GM19328 (cell line): ENCODE measurements at regions not wholly inside any gene's neighbourhood (a gene's known extent, or its start where the extent isn't known, plus 50 kb on each side); places are given as distances from the start of the nearest gene placed in this dataset.

ENCODE experiments used
- ATAC-seq: cut with Tn5 transposase; IDR thresholded peaks from one replicate; pipeline ENCODE4 v1.9.1; 2021; ENCODE audit warnings: mild to moderate bottlenecking, moderate library complexity; ENCODE audit not compliant: unreplicated experiment

DNA sequence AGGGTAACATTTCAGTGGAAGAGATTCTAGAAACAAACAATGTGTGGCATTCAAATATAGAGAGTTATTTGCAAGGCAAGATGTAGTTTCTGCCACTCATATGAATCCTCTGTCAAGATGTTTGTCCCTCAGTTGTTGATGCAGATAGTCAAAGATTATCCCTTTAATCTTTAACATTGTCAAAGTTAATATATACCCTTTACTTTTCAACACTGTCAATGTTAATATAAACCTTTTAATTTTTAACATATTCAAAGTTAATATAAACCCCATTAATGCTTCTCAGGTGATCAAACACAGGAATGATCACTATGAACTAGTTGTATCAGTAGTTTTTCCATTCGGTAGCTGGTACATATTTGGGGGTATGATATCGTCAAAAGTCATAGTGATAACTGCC lies 51.9 kb upstream of the PICALM start:
- ATAC-seq, result no peak

DNA sequence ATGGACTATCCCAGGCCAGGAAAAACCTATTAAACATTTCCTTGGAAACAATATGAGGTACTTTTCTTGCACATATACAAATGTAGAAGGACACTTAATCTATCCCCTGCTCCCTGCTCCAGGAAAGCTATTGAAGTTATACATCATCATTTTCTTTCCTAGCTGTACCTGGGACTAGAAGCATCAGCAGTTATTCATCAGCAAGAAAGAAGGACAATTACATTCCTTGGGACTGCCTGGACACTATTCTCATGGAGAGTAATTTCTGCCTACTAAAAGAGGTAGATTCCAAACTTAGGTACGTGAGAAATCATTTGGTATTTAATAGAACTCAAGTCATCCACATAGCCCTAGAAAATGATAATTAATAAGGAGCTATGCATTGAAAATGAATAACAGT lies 51.0 kb upstream of the PICALM start:
- no peak for ATAC-seq

DNA sequence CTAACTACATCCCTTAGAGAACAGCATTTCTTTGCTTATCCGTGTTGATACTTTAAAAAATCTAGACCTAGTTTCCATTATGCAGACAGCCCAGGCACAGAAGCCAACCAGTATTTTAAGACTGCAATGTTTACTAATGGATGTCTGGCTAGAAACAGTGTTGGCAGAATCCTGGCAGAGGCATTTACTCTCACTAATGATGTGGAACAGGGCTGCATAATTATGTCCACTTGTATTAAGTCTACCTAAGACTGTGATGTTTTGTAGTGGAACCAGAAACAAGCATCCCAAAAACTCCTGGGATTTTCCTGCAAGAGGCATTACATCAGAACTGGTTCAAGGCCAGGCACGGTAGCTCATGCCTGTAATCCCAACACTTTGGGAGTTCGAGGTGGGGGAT lies 50.2 kb upstream of the PICALM start:
- ATAC-seq, result no peak
